Sciatic nerve (tissue), 2 donors: ENCODE measurements at regions not wholly inside any gene's neighbourhood (a gene's known extent, or its start where the extent isn't known, plus 50 kb on each side); places are given as distances from the start of the nearest gene placed in this dataset.
A peak's percentile ranks its signal among the peaks of the same experiment; 100 is the strongest.

Experiments used
- ATAC-seq: fragments of 200-7000 bp; cut with Tn5 transposase; one replicate; pipeline ENCODE4 v1.9.1; 2020; ENCODE audit warnings: mild to moderate bottlenecking, moderate library complexity
- DNase-seq: peaks from one replicate; pipeline ENCODE4 v3.0.0-alpha.2; 2020; ENCODE audit warnings: low spot score
- intact Hi-C: fragments of 100-400 bp; cut with DNase I; formaldehyde crosslinking; loops from one replicate; pipeline ENCODE4 v1.14.2; 2022
- donor health status: DM: no; HTN: no; CAD: no.
- donor health status: DM: no; HTN: no; CAD: no.

DNA sequence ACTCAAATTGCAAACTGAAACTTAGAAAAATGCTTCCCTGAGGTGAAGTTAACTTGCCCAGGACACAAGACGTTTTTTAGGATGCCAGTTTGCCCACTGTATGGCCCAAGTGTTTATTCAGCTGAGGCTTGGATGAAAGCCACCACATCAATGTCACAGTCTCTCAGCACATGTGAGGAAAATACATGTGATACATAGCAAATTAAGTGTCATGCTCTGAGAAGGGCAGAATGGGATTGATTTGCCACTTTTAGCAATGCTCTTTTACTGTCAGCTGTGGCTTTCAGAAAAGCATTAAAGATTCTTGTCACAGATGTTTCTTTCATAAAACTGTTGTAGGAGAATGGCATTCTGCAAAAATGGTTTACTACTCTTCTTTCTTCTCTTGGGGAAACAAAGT lies 165.5 kb downstream of the ZIC1 start:
- intact Hi-C loops = no loop called here
- DNase-seq = no peak
- ATAC-seq = no peak

DNA sequence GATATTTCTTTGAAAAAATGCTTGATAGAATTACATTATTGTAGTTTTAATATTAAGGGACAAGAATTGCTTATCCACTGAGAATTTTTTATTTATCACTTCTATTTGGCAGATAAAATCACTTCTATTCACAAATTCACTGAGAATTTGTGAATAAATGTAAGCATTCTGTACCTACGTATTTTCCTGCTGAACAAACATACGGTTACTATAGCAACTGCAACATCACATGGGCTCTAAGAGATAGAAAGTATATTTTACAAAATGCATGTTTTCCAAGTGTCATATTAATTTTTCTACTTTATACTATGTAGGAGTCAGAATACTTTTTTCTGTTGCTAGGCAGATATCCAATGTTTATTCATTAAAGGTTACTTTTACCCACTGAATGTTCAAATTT lies 166.2 kb downstream of the ZIC1 start:
- intact Hi-C loops = no loop called here
- no peak for ATAC-seq
- DNase-seq = no peak

DNA sequence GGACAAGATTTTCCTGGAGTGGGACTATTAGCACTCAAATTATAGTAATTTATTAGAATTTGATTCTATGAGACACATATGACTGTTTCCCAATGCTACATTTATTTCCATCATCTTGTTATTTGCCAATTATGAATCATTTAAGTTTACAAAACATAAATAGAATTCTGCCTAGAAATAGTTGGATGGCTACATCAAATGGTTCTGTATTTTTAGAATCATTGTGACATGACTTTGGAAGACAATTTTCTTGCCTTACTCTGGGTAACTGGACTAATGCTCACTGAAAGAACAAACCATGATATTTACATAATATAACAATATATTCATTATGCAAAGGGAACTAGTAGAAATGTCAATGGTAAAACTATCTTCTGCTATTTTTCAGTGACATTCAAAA lies 173.5 kb downstream of the ZIC1 start:
- intact Hi-C loops = no loop called here
- ATAC-seq = no peak
- no peak for DNase-seq

DNA sequence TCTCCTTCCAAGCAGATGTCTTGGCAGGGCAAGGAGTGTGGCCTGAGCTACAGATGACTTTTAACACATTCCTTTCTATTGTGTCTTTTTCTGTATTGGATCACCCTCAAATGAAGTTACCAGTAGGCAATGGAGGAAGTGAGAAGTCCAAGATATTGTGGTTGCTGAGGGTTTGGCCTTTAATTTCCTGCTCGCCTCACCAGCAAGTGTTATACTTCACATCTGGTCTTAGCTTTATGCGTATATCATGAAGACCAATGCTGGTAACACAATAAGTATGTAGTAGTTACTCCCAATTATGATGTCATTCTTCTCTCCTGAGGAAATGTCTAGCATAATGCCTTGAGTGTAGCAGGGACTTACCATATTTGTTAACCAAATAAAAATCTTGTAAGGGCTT lies 179.9 kb downstream of the ZIC1 start:
- intact Hi-C loops = no loop called here
- DNase-seq = no peak
- ATAC-seq = no peak

DNA sequence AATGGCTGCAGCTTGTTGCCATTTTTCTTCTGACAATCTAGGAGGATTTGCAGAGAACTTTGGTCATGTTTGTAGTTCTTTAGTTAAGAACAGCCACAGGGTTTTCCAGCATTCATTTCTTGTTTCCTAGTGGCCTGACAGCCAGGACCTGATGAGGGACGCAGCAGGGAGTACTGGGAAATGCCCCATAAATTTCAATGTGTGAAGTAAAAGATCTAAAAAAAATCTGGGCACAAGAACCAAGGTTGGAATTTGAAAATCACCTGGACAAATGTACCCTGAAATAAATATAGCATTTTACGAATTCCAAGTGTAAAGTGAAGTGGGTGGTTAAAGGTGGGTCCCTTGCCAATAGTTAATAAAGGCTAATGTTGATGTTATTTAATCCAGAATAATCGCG lies 195.0 kb downstream of the ZIC1 start:
- intact Hi-C loops = no loop called here
- no peak for ATAC-seq
- no peak for DNase-seq

DNA sequence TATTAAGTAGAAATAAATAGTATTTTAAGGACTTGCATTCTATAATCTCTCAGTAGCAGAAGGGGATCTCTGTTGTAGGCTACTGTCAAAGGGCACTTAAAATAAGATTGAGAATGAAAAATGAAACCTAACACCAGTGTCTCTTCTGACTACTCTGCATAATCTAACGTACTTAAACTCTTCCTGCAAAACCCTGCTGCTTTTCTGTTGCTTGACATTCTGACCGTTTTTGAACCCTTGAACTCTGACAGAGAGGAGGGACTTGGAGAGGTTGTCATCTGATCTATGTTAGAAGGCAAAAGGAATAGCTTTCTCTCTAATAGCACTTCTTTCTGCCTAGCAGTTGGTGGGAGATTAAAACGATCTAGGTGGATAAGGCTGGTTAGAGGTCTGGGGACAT lies 204.6 kb downstream of the ZIC1 start:
- intact Hi-C loops = no loop called here
- peak; percentile 30 for ATAC-seq
- DNase-seq = no peak

DNA sequence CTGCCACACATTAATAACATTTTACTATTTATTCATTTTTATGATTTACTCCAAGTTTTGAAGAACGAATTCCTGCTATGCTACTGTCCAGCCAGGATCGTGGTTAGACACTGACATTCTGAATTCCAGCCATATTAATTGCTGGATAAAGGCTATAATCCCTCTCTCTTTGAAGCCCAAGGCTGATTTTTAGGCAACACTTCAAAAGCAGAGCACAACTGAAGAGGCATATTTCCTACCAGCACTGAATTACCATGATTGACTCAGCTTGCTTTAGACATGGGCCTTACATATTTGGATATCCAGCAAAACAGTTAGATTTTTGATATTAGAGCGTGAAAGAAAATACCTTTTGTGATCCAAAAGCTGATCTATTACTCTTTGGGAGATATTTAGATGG lies 205.0 kb downstream of the ZIC1 start:
- intact Hi-C loops = no loop called here
- no peak for DNase-seq
- no peak for ATAC-seq

DNA sequence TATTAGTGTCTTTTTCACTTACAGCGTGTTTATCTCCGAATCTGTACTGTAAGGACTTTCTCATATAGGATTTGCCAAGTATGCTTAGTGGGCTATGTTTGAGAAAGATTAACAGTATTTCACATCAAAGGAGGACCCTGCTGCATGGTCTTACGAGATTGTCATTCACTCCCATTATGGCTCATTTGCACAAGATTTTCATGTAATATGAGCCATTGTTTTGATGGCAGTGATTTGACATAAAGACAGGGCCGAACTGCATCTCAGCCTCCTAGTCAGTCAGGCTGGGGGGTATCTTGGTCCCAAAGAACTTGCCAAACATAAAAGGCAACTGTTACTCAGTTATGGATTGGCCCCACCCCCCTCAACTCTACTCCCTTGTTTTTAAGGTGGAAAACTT lies 205.9 kb downstream of the ZIC1 start:
- DNase-seq = no peak
- intact Hi-C loops = no loop called here
- ATAC-seq = no peak

DNA sequence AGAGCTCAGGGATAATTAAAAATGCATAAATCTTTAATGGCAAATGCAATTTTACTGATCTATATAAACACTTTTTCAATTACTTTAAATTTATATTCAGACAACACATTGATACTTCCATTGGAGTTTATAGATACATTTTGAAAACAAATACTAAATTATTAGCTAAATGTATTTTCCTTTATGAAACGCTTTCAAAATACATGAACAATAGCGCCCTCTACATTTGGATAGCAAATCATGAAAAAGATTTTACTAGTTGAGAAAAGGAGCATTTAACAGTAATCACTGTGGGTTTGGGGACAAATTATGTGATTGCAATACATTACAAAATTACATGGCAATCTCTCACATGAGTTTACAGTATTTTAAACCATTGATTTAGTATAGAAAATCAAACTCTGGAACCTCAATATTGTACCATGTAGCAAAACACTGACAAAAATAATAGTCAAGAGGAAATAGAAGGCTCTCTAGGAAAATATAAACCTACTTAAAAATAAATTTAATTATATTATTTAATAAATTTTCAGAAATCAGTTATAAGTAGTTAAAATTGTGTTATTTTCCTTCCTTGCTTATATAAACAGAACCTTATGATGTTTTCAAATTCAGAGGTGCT lies 207.9 kb downstream of the ZIC1 start:
- intact Hi-C loops = no loop called here
- no peak for ATAC-seq

DNA sequence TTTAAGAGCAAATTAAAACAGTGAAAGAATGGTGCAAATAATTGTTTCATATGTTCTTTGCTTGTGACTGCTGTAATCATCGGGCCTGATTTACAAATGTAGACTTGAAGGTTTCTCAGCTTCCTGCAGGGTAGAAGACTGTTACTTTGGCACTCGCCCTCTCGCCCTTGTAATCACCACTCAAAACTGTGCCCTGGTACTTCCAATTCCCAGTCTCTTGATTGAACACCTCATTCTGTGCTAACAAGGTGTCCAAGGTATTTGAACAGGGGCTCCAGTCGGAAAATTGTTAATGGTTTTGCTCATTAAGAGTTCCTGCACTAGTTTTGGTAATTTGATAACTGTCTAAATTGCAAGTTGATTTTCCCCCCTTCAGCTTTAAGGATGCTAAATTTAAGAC lies 209.5 kb downstream of the ZIC1 start:
- DNase-seq (no peak), ATAC-seq (no peak)
- intact Hi-C loops = no loop called here

More for the DNA sequence above, 207.9 kb downstream of the ZIC1 start:
- DNase-seq = no peak

DNA sequence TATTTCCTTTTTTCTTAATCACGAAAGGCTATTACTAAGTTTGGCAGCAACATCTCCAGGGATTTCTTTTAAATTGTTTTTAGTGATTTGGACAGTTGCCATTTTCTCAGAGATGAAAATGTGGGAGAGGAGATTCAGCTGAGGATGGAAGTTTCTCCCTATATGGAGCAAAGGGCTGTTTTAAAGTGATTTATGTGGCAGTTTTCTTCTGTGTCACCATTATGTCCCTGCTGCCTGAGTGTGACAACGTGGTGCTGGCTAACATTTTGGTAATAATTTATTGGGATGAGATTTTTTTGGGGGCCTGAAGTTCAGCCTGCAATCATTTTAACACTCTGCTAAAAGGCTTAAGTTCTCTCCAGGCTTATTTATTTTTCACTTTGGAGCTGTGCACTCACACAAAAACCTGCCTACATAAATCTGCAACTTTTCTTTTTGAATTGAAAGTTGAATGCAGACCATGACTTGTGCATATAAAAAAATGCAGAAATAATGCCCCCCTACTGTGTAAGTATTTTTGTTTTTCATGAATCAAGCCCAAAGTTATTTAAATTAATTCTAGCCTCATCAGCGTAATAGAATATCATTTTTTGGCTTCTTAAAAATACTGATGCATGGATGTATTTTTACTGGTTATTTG lies 210.9 kb downstream of the ZIC1 start:
- ATAC-seq (no peak), DNase-seq (no peak)
- intact Hi-C loops = no loop called here

DNA sequence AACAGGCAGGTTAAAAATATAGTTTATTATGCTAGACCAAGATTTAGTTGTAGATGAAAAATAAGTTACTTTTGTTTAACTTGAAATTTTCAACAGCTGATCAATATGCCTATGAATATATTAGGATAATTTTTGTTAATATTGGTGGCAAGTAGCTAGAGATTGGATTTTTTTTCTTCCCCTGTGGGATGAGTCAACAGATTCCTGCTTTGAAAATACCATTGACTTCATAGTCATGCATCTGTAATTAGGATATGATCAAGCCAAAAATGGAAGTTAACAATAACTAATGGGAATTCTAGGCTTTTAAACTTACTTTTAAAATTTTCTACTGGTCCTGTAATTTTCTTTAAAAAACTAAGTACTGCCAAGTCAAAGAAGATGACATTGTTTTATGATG lies 211.7 kb downstream of the ZIC1 start:
- DNase-seq (no peak), ATAC-seq (no peak)
- intact Hi-C loops = no loop called here

DNA sequence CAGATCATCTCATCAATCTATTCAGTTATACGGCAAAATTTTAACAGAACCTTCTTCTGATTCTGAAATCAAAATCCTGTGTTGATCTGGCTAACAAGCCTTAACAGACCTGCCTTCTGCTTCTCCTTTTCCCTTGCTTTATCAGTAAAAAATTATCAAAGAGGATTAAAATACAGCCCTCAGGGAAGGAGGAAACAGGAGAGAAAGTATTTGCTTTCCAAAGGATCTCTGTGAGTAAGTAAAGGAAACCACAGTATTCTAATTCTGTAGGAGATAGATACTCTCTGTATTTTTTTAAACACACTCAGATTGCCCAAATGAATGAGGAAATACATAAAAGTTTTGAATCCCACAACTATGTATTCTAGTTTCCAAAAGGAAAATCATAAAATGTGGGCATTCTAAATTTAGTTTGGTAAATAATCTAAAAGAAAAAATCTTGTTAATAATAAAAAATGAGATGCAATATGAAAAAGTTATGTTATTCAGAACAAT lies 221.8 kb downstream of the ZIC1 start:
- no peak for ATAC-seq
- intact Hi-C loops = no loop called here
- DNase-seq = no peak

DNA sequence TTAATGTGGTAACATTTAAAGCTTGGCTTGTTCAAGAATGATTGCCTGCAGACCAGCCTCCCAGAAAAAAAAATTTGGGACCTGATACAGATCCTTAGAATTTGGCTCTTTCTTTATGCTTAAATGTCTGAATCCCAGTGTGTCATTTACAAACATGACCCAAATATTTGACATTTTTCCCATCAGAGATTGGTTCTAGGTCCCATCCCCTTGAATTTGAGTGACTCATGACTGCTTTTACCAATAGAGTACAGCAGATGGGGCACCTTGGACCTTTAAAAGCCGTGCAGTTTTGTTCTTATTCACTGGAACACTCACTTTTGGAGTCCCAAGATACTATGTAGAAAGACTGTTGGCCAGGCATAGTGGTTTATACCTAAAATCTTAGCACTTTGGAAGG lies 231.6 kb downstream of the ZIC1 start:
- intact Hi-C loops = no loop called here
- ATAC-seq (no peak), DNase-seq (no peak)

DNA sequence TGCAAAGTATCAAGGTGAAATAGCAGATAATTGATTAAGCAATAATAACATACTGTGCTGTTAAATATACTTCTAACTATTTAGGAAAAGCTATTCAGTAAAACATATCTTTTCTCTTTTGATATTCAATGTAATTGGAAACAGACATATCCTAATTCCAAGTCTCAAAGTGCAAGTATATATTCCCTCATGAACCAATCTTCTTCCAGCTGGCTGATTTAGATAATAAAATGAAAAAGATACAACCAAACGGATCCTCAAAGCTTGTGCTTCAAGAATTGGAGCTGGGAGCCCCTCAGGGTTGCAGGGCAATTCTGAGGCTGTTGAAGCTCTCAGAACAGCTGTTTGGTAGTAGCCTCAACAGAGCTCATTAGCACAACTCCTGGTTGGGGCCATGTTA lies 236.6 kb downstream of the ZIC1 start:
- ATAC-seq (no peak), DNase-seq (no peak)
- intact Hi-C loops = no loop called here

DNA sequence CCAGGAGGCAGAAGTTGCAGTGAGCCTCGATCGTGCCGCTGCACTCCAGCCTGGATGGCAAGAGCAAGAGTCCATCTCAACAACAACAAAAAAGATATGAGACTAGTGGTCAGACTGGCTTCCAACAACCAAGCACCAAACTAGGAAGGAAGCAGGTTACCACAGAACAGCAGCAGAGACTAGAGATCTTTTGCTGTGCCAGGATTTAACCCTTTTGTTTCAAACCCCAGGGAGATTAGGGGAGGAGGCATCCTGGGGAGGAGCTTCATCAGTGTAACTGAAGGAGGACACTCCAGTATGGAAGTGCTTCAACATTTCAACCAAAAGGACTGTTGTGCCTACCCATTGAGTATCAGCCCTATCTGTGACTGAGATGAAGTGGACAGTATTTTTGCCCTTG lies 240.3 kb downstream of the ZIC1 start:
- intact Hi-C loops = no loop called here
- DNase-seq (no peak), ATAC-seq (no peak)

DNA sequence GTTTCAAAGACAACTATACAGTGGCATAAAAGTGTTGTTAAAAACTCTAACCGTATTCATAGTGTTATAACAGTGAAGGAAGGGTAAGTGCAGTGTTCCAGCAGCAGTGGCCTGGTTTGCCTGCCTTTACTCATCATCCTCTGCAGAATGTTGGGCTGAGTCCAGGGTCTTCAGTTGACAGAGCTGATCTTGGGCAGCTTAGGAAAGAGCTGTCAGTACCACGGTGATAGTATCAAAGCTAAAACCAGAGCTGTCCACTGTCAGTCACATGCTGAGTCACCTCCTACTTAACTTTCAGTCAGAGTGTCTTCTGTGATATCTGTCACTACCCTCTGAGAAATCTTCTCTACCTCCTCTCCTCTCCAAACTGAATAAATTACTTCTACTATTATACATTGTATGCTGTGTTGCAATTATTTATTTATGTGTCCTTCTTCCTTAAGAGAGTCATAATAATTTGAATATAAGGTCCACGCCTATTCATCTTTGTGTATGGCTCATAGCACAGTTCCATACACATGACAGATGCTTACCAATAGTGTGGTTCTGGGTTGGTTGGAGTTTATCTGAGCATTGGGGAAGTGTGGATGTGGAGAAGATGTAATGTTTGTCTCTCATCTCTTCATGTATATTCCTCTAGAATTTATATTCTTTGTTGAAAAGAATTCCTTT lies 242.1 kb downstream of the ZIC1 start:
- DNase-seq (no peak), ATAC-seq (no peak)
- intact Hi-C loops = no loop called here

DNA sequence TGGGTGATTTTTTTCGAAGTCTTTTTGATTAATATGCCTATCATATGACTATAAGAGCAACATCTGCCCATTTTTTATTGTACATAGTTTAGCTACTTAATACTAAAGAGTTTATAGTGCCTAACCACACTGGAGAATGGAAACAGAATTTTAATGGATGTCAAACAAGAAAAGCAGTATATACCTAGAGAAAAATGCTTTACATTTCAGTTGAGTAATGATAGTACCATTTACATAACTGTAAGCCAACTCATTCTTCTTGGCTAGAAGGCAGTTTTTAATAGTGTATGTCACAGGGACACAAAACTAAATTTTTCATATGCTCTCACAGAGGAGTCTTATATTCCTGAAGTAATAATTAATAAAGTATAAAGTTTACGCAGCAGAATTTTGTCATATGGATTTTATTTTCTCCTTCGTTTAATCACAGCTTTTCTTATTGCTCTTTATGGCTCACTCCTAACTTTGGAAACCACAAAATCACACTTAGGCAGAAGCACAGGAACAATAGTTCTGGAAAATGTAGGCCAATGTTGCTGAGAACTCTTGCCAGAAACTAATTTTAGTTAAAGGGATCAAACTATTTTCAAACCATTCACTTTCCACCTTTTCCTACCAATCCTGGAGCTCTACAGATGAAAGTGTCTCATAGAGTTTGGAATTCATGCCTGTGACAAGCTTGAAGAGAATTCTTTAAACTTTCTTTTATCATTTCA lies 243.6 kb downstream of the ZIC1 start:
- intact Hi-C loops = no loop called here
- ATAC-seq = peak; percentile 23

DNA sequence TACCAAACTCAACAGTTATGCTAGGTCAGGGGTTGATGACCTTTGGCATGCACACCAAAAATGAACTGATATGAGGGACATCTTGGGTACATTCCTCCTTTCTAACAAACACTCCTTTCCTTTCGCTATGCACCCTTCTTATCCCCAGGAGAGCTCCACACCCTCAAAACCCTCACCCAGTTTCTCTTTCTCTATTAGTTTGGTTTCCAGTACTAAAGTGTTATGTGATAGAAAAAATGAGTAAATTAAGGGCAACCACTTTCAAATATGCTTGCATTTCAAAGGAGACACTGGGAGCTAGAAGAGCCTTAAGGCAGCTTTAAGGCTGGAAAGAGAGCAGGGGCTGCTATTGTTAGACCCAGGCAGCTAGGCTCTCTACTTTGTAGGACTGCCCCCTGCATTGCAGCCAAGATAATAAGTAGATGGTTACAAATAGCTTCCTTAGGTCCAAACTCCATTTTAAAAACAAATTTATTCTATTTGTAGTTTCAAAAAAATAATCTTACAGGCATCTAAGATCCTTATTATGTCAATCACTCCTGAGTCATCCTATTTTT lies 244.3 kb downstream of the ZIC1 start:
- ATAC-seq (peak; percentile 67), DNase-seq (no peak)
- intact Hi-C loops = no loop called here

More for the DNA sequence above, 243.6 kb downstream of the ZIC1 start:
- no peak for DNase-seq

DNA sequence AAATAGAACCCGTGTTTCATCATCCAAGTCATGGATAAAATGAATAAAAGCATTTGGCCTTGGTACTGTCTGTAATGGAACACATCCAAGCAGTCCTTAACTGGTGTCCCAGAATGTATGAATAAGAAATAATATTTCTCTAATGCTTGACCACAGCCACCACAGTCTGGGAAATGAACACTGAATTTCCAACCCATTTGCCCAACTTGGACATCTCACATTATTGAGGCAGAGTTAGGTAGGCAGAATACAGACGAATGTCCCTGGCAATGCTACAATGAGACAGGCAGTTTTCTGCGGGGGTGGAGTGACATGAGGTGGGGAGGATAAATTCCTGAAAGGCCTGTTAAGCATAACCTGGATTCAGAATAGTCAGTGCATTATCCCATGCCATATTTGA lies 245.7 kb downstream of the ZIC1 start:
- no peak for ATAC-seq

More for the DNA sequence above, 245.7 kb downstream of the ZIC1 start:
- intact Hi-C loops = no loop called here
- no peak for DNase-seq
